Type B pancreatic cell (in vitro differentiated cells): ENCODE measurements at regions not wholly inside any gene's neighbourhood (a gene's known extent, or its start where the extent isn't known, plus 50 kb on each side); places are given as distances from the start of the nearest gene placed in this dataset.

ENCODE experiments used
- DNase-seq: peaks from one replicate; pipeline ENCODE4 v3.0.0; 2021; ENCODE audit warnings: mixed read lengths; ENCODE audit not compliant: unreplicated experiment; ENCODE audit errors: extremely low spot score
- H3K27ac Mint-ChIP-seq: 2 replicates; pipeline ENCODE4 v1.8.0; 2021; ENCODE audit warnings: mild to moderate bottlenecking, mixed read lengths
- H3K27me3 Mint-ChIP-seq: 2 replicates; pipeline ENCODE4 v1.8.0; 2021; ENCODE audit warnings: mixed read lengths
- H3K36me3 Mint-ChIP-seq: 2 replicates; pipeline ENCODE4 v1.8.0; 2021; ENCODE audit warnings: mixed read lengths
- H3K4me1 Mint-ChIP-seq: one replicate; pipeline ENCODE4 v1.8.0; 2021; ENCODE audit warnings: mixed read lengths; ENCODE audit not compliant: unreplicated experiment
- H3K4me3 Mint-ChIP-seq: 2 replicates; pipeline ENCODE4 v1.8.0; 2021; ENCODE audit warnings: mild to moderate bottlenecking, mixed read lengths
- H3K9me3 Mint-ChIP-seq: 2 replicates; pipeline ENCODE4 v1.8.0; 2021; ENCODE audit warnings: mixed read lengths
- TF ChIP-seq, protein P1 (sequence below): fragments of 200-600 bp; sonication (generic); conservative IDR thresholded peaks from 2 replicates; pipeline ENCODE4 v1.5.0; 2021; ENCODE audit warnings: antibody characterized with exemption, mild to moderate bottlenecking

- TF ChIP-seq, protein P1, sequence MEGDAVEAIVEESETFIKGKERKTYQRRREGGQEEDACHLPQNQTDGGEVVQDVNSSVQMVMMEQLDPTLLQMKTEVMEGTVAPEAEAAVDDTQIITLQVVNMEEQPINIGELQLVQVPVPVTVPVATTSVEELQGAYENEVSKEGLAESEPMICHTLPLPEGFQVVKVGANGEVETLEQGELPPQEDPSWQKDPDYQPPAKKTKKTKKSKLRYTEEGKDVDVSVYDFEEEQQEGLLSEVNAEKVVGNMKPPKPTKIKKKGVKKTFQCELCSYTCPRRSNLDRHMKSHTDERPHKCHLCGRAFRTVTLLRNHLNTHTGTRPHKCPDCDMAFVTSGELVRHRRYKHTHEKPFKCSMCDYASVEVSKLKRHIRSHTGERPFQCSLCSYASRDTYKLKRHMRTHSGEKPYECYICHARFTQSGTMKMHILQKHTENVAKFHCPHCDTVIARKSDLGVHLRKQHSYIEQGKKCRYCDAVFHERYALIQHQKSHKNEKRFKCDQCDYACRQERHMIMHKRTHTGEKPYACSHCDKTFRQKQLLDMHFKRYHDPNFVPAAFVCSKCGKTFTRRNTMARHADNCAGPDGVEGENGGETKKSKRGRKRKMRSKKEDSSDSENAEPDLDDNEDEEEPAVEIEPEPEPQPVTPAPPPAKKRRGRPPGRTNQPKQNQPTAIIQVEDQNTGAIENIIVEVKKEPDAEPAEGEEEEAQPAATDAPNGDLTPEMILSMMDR: no peak
- Mint-ChIP-seq H3K4me3 (no peak overlapping the region), H3K9me3 (peaks cover 9% of the 10 kb centered on the region), H3K4me1 (no peaks in the 10 kb centered on the region), H3K27ac (peak overlapping the region; percentile 78), H3K36me3 (no peaks in the 10 kb centered on the region), H3K27me3 (no peaks in the 10 kb centered on the region)
- DNase-seq: no peak
Observed at GRCh38 chr9:75231167-75231566, 142.9 kb downstream of the OSTF1 start.

DNA sequence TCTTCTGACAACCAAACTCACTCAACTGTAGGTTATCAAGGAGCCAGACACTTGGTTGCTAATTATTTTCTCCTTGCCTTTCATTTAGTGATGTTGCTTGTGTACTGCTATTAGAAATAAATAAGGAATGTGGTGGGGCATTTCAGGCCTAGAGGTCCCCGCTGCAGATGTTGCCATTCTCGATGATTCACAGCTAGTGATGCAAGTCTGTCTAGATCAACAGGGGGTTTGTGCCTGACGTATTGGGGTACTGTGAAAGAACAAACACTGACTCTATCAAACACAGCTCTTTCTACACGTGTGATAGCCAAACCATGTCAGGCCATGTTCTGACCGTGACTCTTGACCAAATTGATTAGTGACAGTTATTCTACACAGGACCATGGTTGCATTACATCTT is 144.7 kb downstream of the OSTF1 start:
- no peak overlapping the region for H3K4me3 Mint-ChIP-seq
- TF ChIP-seq, protein P1: no peak
- H3K27me3 Mint-ChIP-seq: no peaks in the 10 kb centered on the region
- H3K4me1 Mint-ChIP-seq: no peaks in the 10 kb centered on the region
- H3K9me3 Mint-ChIP-seq: peaks cover 9% of the 10 kb centered on the region
- H3K36me3 Mint-ChIP-seq: no peaks in the 10 kb centered on the region
- H3K27ac Mint-ChIP-seq: no peak overlapping the region
- no peak for DNase-seq

- Mint-ChIP-seq H3K9me3 (peaks cover 9% of the 10 kb centered on the region), H3K4me1 (no peaks in the 10 kb centered on the region), H3K27me3 (no peaks in the 10 kb centered on the region), H3K27ac (peak overlapping the region; percentile 55), H3K36me3 (no peaks in the 10 kb centered on the region), H3K4me3 (no peak overlapping the region)
- DNase-seq: no peak
- TF ChIP-seq, protein P1: no peak
Observed at GRCh38 chr9:75235632-75236031, 147.3 kb downstream of the OSTF1 start.

DNA sequence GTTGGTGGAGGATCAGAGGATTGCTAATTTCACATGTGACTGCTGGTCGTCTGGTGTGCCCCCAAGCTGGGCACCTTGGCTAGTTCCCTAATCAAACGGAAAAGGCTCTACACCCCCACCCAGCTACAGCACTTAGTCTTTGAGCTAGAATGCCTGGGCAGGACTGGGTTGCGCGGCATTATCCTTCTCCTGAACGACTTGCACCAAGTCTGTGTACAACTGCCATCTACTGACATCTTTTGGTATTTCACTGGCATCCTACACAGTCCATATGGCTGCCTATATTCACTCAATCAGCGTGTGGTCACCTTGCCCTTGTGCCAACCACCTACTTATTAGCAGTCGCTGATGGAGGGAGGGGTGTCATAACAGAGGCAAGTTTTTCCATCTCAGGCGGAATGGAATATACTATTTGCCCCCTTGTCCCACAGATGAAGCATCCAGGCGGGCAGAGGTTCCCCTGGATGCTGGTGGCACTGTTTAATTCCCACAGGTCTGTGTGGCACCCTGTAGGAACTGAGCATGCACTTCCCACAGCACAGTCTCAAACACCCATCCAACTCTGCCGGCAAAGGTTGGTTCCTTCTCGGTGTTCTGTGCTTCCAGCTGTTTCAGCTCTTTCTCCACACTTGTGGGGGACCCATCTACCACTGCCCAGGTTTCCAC is 150.1 kb downstream of the OSTF1 start:
- H3K4me1 Mint-ChIP-seq: no peaks in the 10 kb centered on the region
- no peak overlapping the region for H3K27ac Mint-ChIP-seq
- no peak for DNase-seq
- TF ChIP-seq, protein P1: peak; percentile 78
- peaks cover 5% of the 10 kb centered on the region for H3K9me3 Mint-ChIP-seq
- H3K4me3 Mint-ChIP-seq: no peak overlapping the region
- peaks cover 3% of the 10 kb centered on the region for H3K27me3 Mint-ChIP-seq
- H3K36me3 Mint-ChIP-seq: no peaks in the 10 kb centered on the region

GRCh38 chr9:75239176-75239575 is 150.9 kb downstream of the OSTF1 start:
- no peak overlapping the region for H3K4me3 Mint-ChIP-seq
- TF ChIP-seq, protein P1: no peak

More at GRCh38 chr9:75239176-75239575, 150.9 kb downstream of the OSTF1 start:
- Mint-ChIP-seq H3K36me3 (no peaks in the 10 kb centered on the region), H3K9me3 (peaks cover 5% of the 10 kb centered on the region), H3K4me1 (no peaks in the 10 kb centered on the region), H3K27ac (no peak overlapping the region), H3K27me3 (peaks cover 3% of the 10 kb centered on the region)
- no peak for DNase-seq
